ENCODE measurements at regions not wholly inside any gene's neighbourhood (a gene's known extent, or its start where the extent isn't known, plus 50 kb on each side); places are given as distances from the start of the nearest gene placed in this dataset.

DNA sequence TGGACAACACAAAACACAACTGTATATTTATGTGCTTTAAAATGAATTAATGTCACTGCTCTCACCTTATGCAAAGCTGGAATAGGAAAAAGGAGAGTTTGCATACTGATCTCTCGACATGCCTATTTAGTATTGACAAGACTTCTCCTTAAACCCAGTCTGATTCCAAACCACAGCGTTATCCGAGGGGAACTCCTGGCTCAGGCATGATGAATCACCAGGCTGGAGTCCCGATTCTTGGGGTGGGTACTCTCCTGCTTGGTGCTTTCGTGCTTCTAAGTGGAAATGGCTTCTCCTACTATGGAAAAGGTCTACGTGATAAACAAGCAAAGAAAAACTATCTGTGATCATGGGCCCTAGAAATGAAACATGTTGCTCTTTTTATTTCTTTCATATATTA, 88.9 kb upstream of the SLC35G4 start:
- TF ChIP-seq, protein P1, sequence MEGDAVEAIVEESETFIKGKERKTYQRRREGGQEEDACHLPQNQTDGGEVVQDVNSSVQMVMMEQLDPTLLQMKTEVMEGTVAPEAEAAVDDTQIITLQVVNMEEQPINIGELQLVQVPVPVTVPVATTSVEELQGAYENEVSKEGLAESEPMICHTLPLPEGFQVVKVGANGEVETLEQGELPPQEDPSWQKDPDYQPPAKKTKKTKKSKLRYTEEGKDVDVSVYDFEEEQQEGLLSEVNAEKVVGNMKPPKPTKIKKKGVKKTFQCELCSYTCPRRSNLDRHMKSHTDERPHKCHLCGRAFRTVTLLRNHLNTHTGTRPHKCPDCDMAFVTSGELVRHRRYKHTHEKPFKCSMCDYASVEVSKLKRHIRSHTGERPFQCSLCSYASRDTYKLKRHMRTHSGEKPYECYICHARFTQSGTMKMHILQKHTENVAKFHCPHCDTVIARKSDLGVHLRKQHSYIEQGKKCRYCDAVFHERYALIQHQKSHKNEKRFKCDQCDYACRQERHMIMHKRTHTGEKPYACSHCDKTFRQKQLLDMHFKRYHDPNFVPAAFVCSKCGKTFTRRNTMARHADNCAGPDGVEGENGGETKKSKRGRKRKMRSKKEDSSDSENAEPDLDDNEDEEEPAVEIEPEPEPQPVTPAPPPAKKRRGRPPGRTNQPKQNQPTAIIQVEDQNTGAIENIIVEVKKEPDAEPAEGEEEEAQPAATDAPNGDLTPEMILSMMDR (conservative IDR thresholded peaks at IDR 0.05; ENCODE audit: low read depth, low read length) = no peak
- DNase-seq (ENCODE audit: low read depth) = no peak
- H3K4me3 ChIP-seq (ENCODE audit: low read length) = no peak overlapping the region

DNA sequence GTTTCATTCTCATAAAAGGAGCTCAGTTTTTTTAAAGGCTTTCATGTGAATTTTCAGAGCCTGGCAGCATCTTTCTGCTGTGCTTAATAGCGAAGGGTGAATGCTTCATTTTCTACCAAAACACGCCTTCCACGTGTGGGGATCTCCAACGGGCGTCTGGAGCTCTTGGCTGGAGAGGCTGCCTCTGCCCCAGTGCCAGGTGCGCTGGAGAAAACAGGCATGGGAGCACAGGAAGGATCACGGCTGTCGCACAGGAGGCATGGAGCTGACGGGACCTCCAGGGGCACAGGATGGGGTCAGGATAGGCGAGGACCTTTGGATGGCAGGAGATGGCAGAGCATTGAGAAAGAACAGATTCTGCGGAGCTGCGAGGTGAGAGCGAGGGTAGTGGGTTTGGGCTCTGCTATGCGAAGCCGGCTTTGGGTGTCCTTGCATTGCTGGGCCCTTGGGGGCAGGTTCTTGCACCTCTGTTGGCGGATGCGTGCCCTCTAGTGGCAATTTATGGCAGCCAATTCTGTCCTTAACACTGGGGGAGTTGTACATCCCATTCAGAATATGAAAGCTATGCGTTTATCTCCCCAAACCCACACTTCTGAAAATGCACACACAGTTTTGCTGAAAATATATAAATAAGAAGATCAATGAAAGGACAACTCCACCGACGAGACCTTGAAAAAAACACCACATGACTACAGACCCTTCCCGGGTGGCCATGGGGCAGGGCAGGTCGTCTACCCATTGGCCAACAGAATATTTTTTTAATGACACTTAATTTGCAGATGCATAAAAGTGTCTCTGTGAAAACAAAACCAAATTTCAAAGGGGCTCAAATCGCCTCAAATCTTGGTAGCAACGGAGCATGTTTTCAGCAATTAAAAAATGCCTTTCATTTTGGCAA, 90.4 kb upstream of the SLC35G4 start:
- H3K4me3 ChIP-seq (ENCODE audit: low read length) = no peak overlapping the region
- TF ChIP-seq, protein P1 (conservative IDR thresholded peaks at IDR 0.05; ENCODE audit: low read depth, low read length) = peak; percentile 82
- no peak for DNase-seq (ENCODE audit: low read depth)

- TF ChIP-seq, protein P1 (conservative IDR thresholded peaks at IDR 0.05; ENCODE audit: low read depth, low read length) = no peak
- H3K4me3 ChIP-seq (ENCODE audit: low read length) = no peak overlapping the region
- DNase-seq (ENCODE audit: low read depth) = no peak
These were observed 91.7 kb upstream of the SLC35G4 start for GRCh38 chr18:11517704-11518103.

GRCh38 chr18:11516751-11517503, 92.5 kb upstream of the SLC35G4 start:
- TF ChIP-seq, protein P1 (conservative IDR thresholded peaks at IDR 0.05; ENCODE audit: low read depth, low read length) = no peak
- DNase-seq (ENCODE audit: low read depth) = no peak
- H3K4me3 ChIP-seq (ENCODE audit: low read length) = no peak overlapping the region

DNA sequence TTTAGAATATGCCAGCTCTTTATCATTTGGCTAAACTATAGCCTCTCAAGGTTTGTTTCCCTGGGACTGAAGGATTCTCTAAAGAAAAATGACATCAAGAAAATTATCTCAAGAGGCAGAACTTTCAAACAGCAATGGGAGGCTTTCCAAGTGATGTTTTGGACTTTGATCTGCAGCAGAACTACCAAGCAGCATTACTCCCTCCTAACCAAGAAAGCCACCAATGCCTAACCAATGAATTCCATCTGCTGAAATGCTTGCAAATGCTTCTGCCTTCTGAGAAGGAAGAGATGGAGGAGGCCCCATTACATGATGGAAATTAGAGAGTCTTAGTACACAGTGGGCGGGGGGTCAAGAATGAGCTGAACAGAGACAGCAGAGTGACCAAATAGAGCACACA, 95.1 kb upstream of the SLC35G4 start:
- TF ChIP-seq, protein P1 (conservative IDR thresholded peaks at IDR 0.05; ENCODE audit: low read depth, low read length) = no peak
- DNase-seq (ENCODE audit: low read depth) = no peak
- H3K4me3 ChIP-seq (ENCODE audit: low read length) = no peak overlapping the region

GRCh38 chr18:11512096-11513025, 97.0 kb upstream of the SLC35G4 start:
- no peak for DNase-seq (ENCODE audit: low read depth)
- H3K4me3 ChIP-seq (ENCODE audit: low read length) = no peak overlapping the region
- TF ChIP-seq, protein P1 (conservative IDR thresholded peaks at IDR 0.05; ENCODE audit: low read depth, low read length) = peak; percentile 62

Measured in retinal pigment epithelial cell (primary cell).